MCF 10A (cell line): ENCODE measurements at regions not wholly inside any gene's neighbourhood (a gene's known extent, or its start where the extent isn't known, plus 50 kb on each side); places are given as distances from the start of the nearest gene placed in this dataset.
A peak's percentile ranks its signal among the peaks of the same experiment; 100 is the strongest.

ENCODE experiments used
- BruUV-seq: library from RNA; stranded (reverse); fragments of 400-500 nt; replicated peaks from 2 replicates; lab custom pipeline; 2021; lab: Mats Ljungman, UMichigan
- CTCF ChIA-PET: fragments of 300-600 bp; sonication (Branson Sonifier 250); formaldehyde crosslinking; extraction: SDS; loops from one replicate; lab custom pipeline; 2021; ENCODE audit warnings: antibody characterized with exemption, inconsistent platforms; lab: Yijun Ruan, JAX
- POLR2A ChIA-PET: fragments of 300-600, 350-650 bp; sonication (Branson Sonifier 250); formaldehyde crosslinking; extraction: SDS; loops from one replicate; lab custom pipeline; 2020; ENCODE audit warnings: antibody characterized with exemption, inconsistent platforms; lab: Yijun Ruan, JAX
- DNase-seq: peaks from one replicate; pipeline ENCODE4 v3.0.0-alpha.2; 2018; ENCODE audit not compliant: unreplicated experiment
- H3K27ac Mint-ChIP-seq: one replicate; pipeline ENCODE4 v1.8.0; 2022; ENCODE audit warnings: mild to moderate bottlenecking, low read depth, mixed read lengths; ENCODE audit not compliant: unreplicated experiment
- H3K27me3 Mint-ChIP-seq: one replicate; pipeline ENCODE4 v1.8.0; 2022; ENCODE audit warnings: mixed read lengths; ENCODE audit not compliant: insufficient read depth, unreplicated experiment
- H3K36me3 Mint-ChIP-seq: one replicate; pipeline ENCODE4 v1.8.0; 2022; ENCODE audit warnings: mild to moderate bottlenecking, moderate library complexity, mixed read lengths; ENCODE audit not compliant: insufficient read depth, unreplicated experiment
- H3K4me1 Mint-ChIP-seq: one replicate; pipeline ENCODE4 v1.8.0; 2022; ENCODE audit warnings: mixed read lengths; ENCODE audit not compliant: insufficient read depth, unreplicated experiment
- H3K4me3 Mint-ChIP-seq: one replicate; pipeline ENCODE4 v1.8.0; 2022; ENCODE audit warnings: mild to moderate bottlenecking, moderate library complexity, mixed read lengths; ENCODE audit not compliant: unreplicated experiment
- H3K9me3 Mint-ChIP-seq: one replicate; pipeline ENCODE4 v1.8.0; 2022; ENCODE audit warnings: mixed read lengths; ENCODE audit not compliant: unreplicated experiment
- CTCF ChIP-seq: fragments of 200-600 bp; IDR thresholded peaks from one replicate; pipeline ENCODE4 v1.8.0; 2022; ENCODE audit warnings: antibody characterized with exemption, mild to moderate bottlenecking; ENCODE audit not compliant: unreplicated experiment
- intact Hi-C: fragments of 100-400 bp; cut with micrococcal nuclease; formaldehyde crosslinking; loops from 2 replicates; pipeline ENCODE4 v1.14.1; 2022

GRCh38 chr2:128420776-128421175 lies 102.1 kb upstream of the HS6ST1 start:
- BruUV-seq = no TSS peak
- intact Hi-C loops = no loop called here
- ChIA-PET POLR2A (interaction anchor here (0.6 kb wide), 1 partner anchor 329 kb away, joined by 3 read pairs; no protein-coding TSS in a partner anchor), CTCF (interaction anchor here (0.5 to 0.8 kb wide), 2 partner anchors 20 to 200 kb away, joined by 3 read pairs; no protein-coding TSS in a partner anchor)
- DNase-seq = no peak
- Mint-ChIP-seq H3K27ac (no peak overlapping the region), H3K36me3 (no peaks in the 10 kb centered on the region), H3K9me3 (no peaks in the 10 kb centered on the region), H3K27me3 (no peaks in the 10 kb centered on the region), H3K4me3 (no peak overlapping the region), H3K4me1 (peaks cover 6% of the 10 kb centered on the region)
- no peak for TF ChIP-seq CTCF

- no peak for DNase-seq
- intact Hi-C loops = no loop called here
- Mint-ChIP-seq H3K4me3 (no peak overlapping the region), H3K4me1 (peaks cover 6% of the 10 kb centered on the region), H3K9me3 (no peaks in the 10 kb centered on the region), H3K27me3 (no peaks in the 10 kb centered on the region), H3K36me3 (no peaks in the 10 kb centered on the region), H3K27ac (no peak overlapping the region)
- ChIA-PET CTCF (interaction anchor here (0.8 kb wide), 1 partner anchor 20 kb away, joined by 3 read pairs; no protein-coding TSS in a partner anchor), POLR2A (interaction anchor here (0.6 kb wide), 1 partner anchor 329 kb away, joined by 3 read pairs; no protein-coding TSS in a partner anchor)
- no TSS peak for BruUV-seq
- TF ChIP-seq CTCF = no peak
These were observed 102.6 kb upstream of the HS6ST1 start for GRCh38 chr2:128421286-128421685.

GRCh38 chr2:128421861-128422311 lies 103.2 kb upstream of the HS6ST1 start:
- intact Hi-C loops = no loop called here
- DNase-seq = no peak
- no peaks in the 10 kb centered on the region for H3K9me3 Mint-ChIP-seq
- H3K27ac Mint-ChIP-seq = no peak overlapping the region
- peaks cover 6% of the 10 kb centered on the region for H3K4me1 Mint-ChIP-seq
- ChIA-PET POLR2A (no interaction called here), CTCF (interaction anchor here (0.6 to 1.3 kb wide), 2 partner anchors 14 to 468 kb away, joined by 3 to 4 read pairs; no protein-coding TSS in a partner anchor)
- BruUV-seq = no TSS peak
- no peaks in the 10 kb centered on the region for H3K27me3 Mint-ChIP-seq
- TF ChIP-seq CTCF = no peak
- no peaks in the 10 kb centered on the region for H3K36me3 Mint-ChIP-seq
- H3K4me3 Mint-ChIP-seq = no peak overlapping the region

GRCh38 chr2:128422571-128422970 lies 103.9 kb upstream of the HS6ST1 start:
- no TSS peak for BruUV-seq
- no peak overlapping the region for H3K27ac Mint-ChIP-seq

More at GRCh38 chr2:128422571-128422970, 103.9 kb upstream of the HS6ST1 start:
- TF ChIP-seq CTCF = no peak
- CTCF ChIA-PET = interaction anchor here (0.6 to 1.3 kb wide), 2 partner anchors 13 to 467 kb away, joined by 3 to 4 read pairs; no protein-coding TSS in a partner anchor
- H3K4me3 Mint-ChIP-seq = no peak overlapping the region
- H3K27me3 Mint-ChIP-seq = no peaks in the 10 kb centered on the region
- intact Hi-C loops = no loop called here
- peaks cover 6% of the 10 kb centered on the region for H3K4me1 Mint-ChIP-seq
- H3K9me3 Mint-ChIP-seq = no peaks in the 10 kb centered on the region
- H3K36me3 Mint-ChIP-seq = no peaks in the 10 kb centered on the region
- DNase-seq = peak; percentile 71
- POLR2A ChIA-PET = no interaction called here
